Panc1 (cell line): ENCODE measurements at regions not wholly inside any gene's neighbourhood (a gene's known extent, or its start where the extent isn't known, plus 50 kb on each side); places are given as distances from the start of the nearest gene placed in this dataset.

Experiments used
- ATAC-seq: fragments of 200-7000 bp; cut with Tn5 transposase; 2 replicates; pipeline ENCODE4 v1.9.1; 2020; ENCODE audit warnings: mild to moderate bottlenecking, moderate library complexity
- BruUV-seq: library from RNA; stranded (reverse); fragments of 400-500 nt; replicated peaks from 2 replicates; lab custom pipeline; 2021; lab: Mats Ljungman, UMichigan
- CTCF ChIA-PET: fragments of 300-600 bp; sonication (Branson Sonifier 250); formaldehyde crosslinking; loops from one replicate; lab custom pipeline; 2022; ENCODE audit warnings: antibody characterized with exemption; lab: Charles Lee
- POLR2A ChIA-PET: fragments of 300-600 bp; sonication (Branson Sonifier 250); formaldehyde crosslinking; loops from one replicate; lab custom pipeline; 2022; ENCODE audit warnings: antibody characterized with exemption; lab: Charles Lee
- DNase-seq: peaks from one replicate; pipeline ENCODE4 v3.0.0-alpha.2; 2010; ENCODE audit warnings: low read depth, low spot score
- H3K27ac ChIP-seq: 2 replicates; pipeline ENCODE4 v1.5.1; 2011; ENCODE audit warnings: mild to moderate bottlenecking, low read length, inconsistent platforms
- H3K27me3 ChIP-seq: fragments of 200-500 bp; sonication (Bioruptor generic); 2 replicates; pipeline ENCODE4 v1.6.0; 2014; ENCODE audit warnings: low read length, inconsistent platforms; ENCODE audit not compliant: control insufficient read depth, insufficient read depth
- H3K36me3 ChIP-seq: fragments of 200-500 bp; sonication (Bioruptor generic); 2 replicates; pipeline ENCODE4 v1.5.1; 2014; ENCODE audit warnings: inconsistent platforms, mild to moderate bottlenecking, low read length, moderate library complexity; ENCODE audit not compliant: control insufficient read depth, insufficient read depth
- H3K4me1 ChIP-seq: 2 replicates; pipeline ENCODE4 v1.5.1; 2011; ENCODE audit warnings: inconsistent platforms, mild to moderate bottlenecking, low read length, moderate library complexity; ENCODE audit not compliant: control insufficient read depth, insufficient read depth
- H3K4me3 ChIP-seq, 2 experiments: 2 replicates each; pipeline ENCODE4 v1.5.1; 2011 to 2012; ENCODE audit warnings: low read depth in 2 of 2, low read length in 2 of 2, mild to moderate bottlenecking in 2 of 2, inconsistent platforms in 1 of 2, moderate library complexity in 1 of 2
- H3K9me3 ChIP-seq: fragments of 200-500 bp; sonication (Bioruptor generic); 2 replicates; pipeline ENCODE4 v1.5.1; 2014; ENCODE audit warnings: low read depth, mild to moderate bottlenecking, inconsistent platforms, low read length, moderate library complexity; ENCODE audit not compliant: control insufficient read depth, insufficient read depth
- POLR2AphosphoS5 ChIP-seq: IDR thresholded peaks from 2 replicates; pipeline ENCODE4 v1.6.1; 2012; ENCODE audit warnings: mild to moderate bottlenecking, low read depth, low read length, moderate library complexity
- SIN3A ChIP-seq: IDR thresholded peaks from 2 replicates; pipeline ENCODE4 v1.6.1; 2012; ENCODE audit warnings: low read depth, mild to moderate bottlenecking, low read length, moderate library complexity, borderline replicate concordance; ENCODE audit not compliant: insufficient read depth
- TCF7L2 ChIP-seq: IDR thresholded peaks from 2 replicates; pipeline ENCODE4 v1.6.1; 2011; ENCODE audit warnings: mild to moderate bottlenecking, low read depth, low read length, inconsistent platforms
- in situ Hi-C: cut with HindIII; loops from 2 replicates; pipeline ENCODE4 v1.10.0; 2016; ENCODE audit warnings: low sequenced_read_pairs, low pct_unique_long_range_greater_than_20kb
- intact Hi-C: fragments of 100-400 bp; cut with micrococcal nuclease; formaldehyde crosslinking; loops from one replicate; pipeline ENCODE4 v1.10.0; 2022; ENCODE audit not compliant: unreplicated experiment
- TF ChIP-seq, protein P1 (sequence below): fragments of 450-650 bp; IDR thresholded peaks from 2 replicates; pipeline ENCODE4 v1.5.1; 2017; ENCODE audit warnings: mild to moderate bottlenecking
- TF ChIP-seq, protein P2 (sequence below), 2 experiments: IDR thresholded peaks; 2 replicates each; pipeline ENCODE4 v1.6.1; 2011 to 2012; ENCODE audit warnings: low read depth in 2 of 2, control low read depth in 1 of 2, low read length in 1 of 2, mild to moderate bottlenecking in 1 of 2, moderate library complexity in 1 of 2; ENCODE audit not compliant: insufficient read depth in 1 of 2

DNA sequence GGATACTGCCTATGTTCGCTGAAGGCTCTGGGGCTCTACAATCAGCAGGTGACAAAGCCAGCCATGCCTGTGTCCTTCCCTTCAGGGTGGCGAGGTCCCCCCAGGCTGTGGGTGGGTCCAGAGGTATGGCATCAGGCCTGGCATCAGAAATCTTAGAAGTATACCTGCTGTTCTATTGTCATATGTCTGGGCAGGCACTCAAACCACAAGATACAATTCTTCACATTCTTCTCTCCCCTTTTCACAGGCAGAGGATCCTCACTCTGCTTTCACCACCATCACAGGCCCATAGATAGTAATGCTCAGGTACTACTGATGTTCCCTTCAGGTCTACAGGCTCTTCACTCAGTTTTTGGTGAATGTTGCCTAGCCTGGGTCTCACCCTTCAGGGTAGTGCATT lies 1180.0 kb upstream of the CITED2 start:
- CTCF ChIA-PET, result no interaction called here
- TF ChIP-seq, protein P1, sequence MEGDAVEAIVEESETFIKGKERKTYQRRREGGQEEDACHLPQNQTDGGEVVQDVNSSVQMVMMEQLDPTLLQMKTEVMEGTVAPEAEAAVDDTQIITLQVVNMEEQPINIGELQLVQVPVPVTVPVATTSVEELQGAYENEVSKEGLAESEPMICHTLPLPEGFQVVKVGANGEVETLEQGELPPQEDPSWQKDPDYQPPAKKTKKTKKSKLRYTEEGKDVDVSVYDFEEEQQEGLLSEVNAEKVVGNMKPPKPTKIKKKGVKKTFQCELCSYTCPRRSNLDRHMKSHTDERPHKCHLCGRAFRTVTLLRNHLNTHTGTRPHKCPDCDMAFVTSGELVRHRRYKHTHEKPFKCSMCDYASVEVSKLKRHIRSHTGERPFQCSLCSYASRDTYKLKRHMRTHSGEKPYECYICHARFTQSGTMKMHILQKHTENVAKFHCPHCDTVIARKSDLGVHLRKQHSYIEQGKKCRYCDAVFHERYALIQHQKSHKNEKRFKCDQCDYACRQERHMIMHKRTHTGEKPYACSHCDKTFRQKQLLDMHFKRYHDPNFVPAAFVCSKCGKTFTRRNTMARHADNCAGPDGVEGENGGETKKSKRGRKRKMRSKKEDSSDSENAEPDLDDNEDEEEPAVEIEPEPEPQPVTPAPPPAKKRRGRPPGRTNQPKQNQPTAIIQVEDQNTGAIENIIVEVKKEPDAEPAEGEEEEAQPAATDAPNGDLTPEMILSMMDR, result no peak
- TF ChIP-seq POLR2AphosphoS5, result no peak
- no peak for TF ChIP-seq SIN3A
- TF ChIP-seq, protein P2, sequence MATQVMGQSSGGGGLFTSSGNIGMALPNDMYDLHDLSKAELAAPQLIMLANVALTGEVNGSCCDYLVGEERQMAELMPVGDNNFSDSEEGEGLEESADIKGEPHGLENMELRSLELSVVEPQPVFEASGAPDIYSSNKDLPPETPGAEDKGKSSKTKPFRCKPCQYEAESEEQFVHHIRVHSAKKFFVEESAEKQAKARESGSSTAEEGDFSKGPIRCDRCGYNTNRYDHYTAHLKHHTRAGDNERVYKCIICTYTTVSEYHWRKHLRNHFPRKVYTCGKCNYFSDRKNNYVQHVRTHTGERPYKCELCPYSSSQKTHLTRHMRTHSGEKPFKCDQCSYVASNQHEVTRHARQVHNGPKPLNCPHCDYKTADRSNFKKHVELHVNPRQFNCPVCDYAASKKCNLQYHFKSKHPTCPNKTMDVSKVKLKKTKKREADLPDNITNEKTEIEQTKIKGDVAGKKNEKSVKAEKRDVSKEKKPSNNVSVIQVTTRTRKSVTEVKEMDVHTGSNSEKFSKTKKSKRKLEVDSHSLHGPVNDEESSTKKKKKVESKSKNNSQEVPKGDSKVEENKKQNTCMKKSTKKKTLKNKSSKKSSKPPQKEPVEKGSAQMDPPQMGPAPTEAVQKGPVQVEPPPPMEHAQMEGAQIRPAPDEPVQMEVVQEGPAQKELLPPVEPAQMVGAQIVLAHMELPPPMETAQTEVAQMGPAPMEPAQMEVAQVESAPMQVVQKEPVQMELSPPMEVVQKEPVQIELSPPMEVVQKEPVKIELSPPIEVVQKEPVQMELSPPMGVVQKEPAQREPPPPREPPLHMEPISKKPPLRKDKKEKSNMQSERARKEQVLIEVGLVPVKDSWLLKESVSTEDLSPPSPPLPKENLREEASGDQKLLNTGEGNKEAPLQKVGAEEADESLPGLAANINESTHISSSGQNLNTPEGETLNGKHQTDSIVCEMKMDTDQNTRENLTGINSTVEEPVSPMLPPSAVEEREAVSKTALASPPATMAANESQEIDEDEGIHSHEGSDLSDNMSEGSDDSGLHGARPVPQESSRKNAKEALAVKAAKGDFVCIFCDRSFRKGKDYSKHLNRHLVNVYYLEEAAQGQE (IDR thresholded peaks at IDR 0.05; ENCODE audit: insufficient read depth in 1 of 2, low read depth in 2 of 2, low read length in 1 of 2), result no peak
- TF ChIP-seq TCF7L2, result no peak
- no peak overlapping the region for H3K27ac ChIP-seq
- BruUV-seq, result no TSS peak
- in situ Hi-C loops (no loop called here), intact Hi-C loops (no loop called here)
- DNase-seq (no peak), ATAC-seq (no peak)
- no peaks in the 10 kb centered on the region for H3K4me1 ChIP-seq
- H3K27me3 ChIP-seq, result no peaks in the 10 kb centered on the region
- POLR2A ChIA-PET, result no interaction called here
- H3K4me3 ChIP-seq, result no peak overlapping the region
- no peaks in the 10 kb centered on the region for H3K9me3 ChIP-seq
- H3K36me3 ChIP-seq, result no peaks in the 10 kb centered on the region

DNA sequence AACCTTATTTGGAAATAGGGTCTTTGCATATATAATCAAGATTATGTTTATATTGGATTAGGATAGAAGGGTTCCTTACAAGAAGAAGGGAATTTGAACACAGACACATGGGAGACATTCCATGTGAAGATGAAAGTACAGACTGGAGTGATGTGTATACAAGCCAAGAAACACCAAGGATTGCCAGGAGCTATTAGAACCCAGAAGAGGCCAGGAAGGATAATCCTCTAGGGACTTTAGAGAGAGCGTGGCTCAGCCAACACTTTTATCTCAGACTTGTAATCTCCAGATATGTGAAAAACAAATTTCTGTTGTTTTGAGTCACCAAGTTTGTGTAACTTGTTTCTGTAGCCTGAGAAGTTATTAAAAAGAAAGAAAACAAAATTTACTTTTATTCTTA lies 1173.9 kb upstream of the CITED2 start:
- BruUV-seq, result no TSS peak
- ChIA-PET CTCF (no interaction called here), POLR2A (no interaction called here)
- H3K27me3 ChIP-seq, result no peaks in the 10 kb centered on the region
- intact Hi-C loops (no loop called here), in situ Hi-C loops (no loop called here)
- H3K36me3 ChIP-seq, result no peaks in the 10 kb centered on the region
- no peak overlapping the region for H3K27ac ChIP-seq
- no peak for TF ChIP-seq POLR2AphosphoS5
- TF ChIP-seq, protein P1, result no peak
- TF ChIP-seq TCF7L2, result no peak
- no peak for TF ChIP-seq SIN3A
- TF ChIP-seq, protein P2 (IDR thresholded peaks at IDR 0.05; ENCODE audit: insufficient read depth in 1 of 2, low read depth in 2 of 2, low read length in 1 of 2), result no peak
- DNase-seq, result no peak
- no peaks in the 10 kb centered on the region for H3K4me1 ChIP-seq
- no peaks in the 10 kb centered on the region for H3K9me3 ChIP-seq
- no peak for ATAC-seq
- no peak overlapping the region for H3K4me3 ChIP-seq
